ENCODE measurements at regions not wholly inside any gene's neighbourhood (a gene's known extent, or its start where the extent isn't known, plus 50 kb on each side); places are given as distances from the start of the nearest gene placed in this dataset.

- no peak for DNase-seq
Measured at GRCh38 chr18:42563995-42564394, 551.5 kb downstream of the RIT2 start.

GRCh38 chr18:42564761-42565160, 550.7 kb downstream of the RIT2 start:
- no peak for DNase-seq

GRCh38 chr18:42568773-42569172, 546.7 kb downstream of the RIT2 start:
- DNase-seq = no peak

GRCh38 chr18:42574871-42575270, 540.6 kb downstream of the RIT2 start:
- no peak for DNase-seq

GRCh38 chr18:42576124-42576523, 539.4 kb downstream of the RIT2 start:
- no peak for DNase-seq

- no peak for DNase-seq
Measured at GRCh38 chr18:42578792-42579191, 536.7 kb downstream of the RIT2 start.

GRCh38 chr18:42582266-42582665, 533.2 kb downstream of the RIT2 start:
- DNase-seq = no peak

- no peak for DNase-seq
Measured at GRCh38 chr18:42583283-42583731, 532.2 kb downstream of the RIT2 start.

- no peak for DNase-seq
Measured at GRCh38 chr18:42586601-42587000, 528.9 kb downstream of the RIT2 start.

- no peak for DNase-seq
Measured at GRCh38 chr18:42588786-42589185, 526.7 kb downstream of the RIT2 start.

- DNase-seq = no peak
Measured at GRCh38 chr18:42604820-42605219, 510.7 kb downstream of the RIT2 start.

GRCh38 chr18:42606886-42607495, 508.5 kb downstream of the RIT2 start:
- DNase-seq = no peak

- peak in 1 of 2 experiments; percentile 2 for DNase-seq
Measured at GRCh38 chr18:42611134-42611533, 504.4 kb downstream of the RIT2 start.

- no peak for DNase-seq
Measured at GRCh38 chr18:42614619-42615293, 500.7 kb downstream of the RIT2 start.

GRCh38 chr18:42617221-42617620, 498.3 kb downstream of the RIT2 start:
- no peak for DNase-seq

- DNase-seq = no peak
Measured at GRCh38 chr18:42619771-42620170, 495.7 kb downstream of the RIT2 start.

GRCh38 chr18:42620657-42621056, 494.8 kb downstream of the RIT2 start:
- DNase-seq = no peak

GRCh38 chr18:42623935-42624334, 491.6 kb downstream of the RIT2 start:
- no peak for DNase-seq

GRCh38 chr18:42632801-42633200, 482.7 kb downstream of the RIT2 start:
- DNase-seq = no peak

GRCh38 chr18:42635378-42636048, 480.0 kb downstream of the RIT2 start:
- DNase-seq = no peak

- no peak for DNase-seq
Measured at GRCh38 chr18:42636309-42636708, 479.2 kb downstream of the RIT2 start.

GRCh38 chr18:42640160-42640559, 475.3 kb downstream of the RIT2 start:
- no peak for DNase-seq

- no peak for DNase-seq
Measured at GRCh38 chr18:42641996-42642395, 473.5 kb downstream of the RIT2 start.

GRCh38 chr18:42644729-42645131, 470.8 kb downstream of the RIT2 start:
- DNase-seq = no peak

Measured in AML-193 (cell line).